ENCODE measurements at regions not wholly inside any gene's neighbourhood (a gene's known extent, or its start where the extent isn't known, plus 50 kb on each side); places are given as distances from the start of the nearest gene placed in this dataset.
"Not testable (repeated sequence)": the region's sequence is repeated elsewhere in the genome, so short reads cannot be mapped to it uniquely, and the experiment has no call there.

DNA sequence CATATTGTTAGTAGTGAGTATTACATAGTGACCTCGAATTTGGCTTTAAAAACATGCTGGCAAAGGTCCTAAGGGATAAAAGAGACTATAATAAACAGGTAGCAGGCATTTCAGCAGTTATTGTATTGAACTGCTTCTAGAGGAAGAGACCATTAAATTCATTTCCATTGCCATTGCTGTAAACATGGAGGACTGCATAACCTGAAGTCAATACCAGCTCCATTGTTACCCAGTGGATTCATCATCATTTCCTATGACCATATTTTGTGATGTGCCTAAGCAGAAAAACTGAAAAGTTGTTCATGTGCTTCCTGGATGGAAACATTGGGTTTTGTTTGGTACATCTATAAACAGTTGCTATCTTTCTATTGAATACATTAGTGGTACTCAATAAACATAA, 482.5 kb upstream of the UBE2E2 start:
- no peak for DNase-seq

DNA sequence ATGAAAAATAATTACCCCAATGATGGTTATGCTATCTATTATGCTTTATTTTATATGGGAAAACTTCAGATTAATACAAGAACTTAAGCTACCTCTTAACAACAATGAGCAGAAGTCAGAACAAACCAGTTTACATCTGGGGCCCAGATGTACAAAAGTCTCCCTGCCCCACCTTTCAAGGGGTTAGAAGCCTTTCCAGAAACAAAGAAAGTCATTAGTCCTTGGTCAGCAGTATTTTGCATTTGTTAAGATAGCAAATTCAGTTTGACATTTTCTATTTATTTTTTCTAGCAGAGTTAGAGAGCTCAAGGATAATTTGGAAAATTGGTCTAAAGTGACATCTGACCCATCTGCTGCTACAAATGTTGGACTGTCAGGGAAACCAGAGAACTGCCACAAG, 478.7 kb upstream of the UBE2E2 start:
- no peak for DNase-seq

DNA sequence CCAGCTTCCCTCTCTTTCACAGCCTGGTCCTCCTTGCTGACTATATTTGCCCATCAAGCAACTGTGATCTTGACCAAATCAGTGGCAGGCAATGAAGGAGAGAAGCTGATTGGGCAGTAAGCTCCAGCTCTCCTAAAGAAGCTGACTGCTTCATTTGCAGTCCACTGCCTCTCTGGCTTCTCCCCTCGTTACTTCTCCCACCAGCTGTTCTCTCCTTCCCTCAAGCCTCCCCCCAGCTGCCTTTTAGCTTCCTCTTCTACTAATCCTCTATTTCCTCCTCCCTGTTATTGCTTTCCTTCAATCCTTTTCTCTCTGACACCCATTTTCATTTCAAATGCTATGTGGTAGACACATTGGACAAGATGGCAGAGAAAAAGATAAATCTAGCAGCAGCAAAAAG, 474.7 kb upstream of the UBE2E2 start:
- no peak for DNase-seq

DNA sequence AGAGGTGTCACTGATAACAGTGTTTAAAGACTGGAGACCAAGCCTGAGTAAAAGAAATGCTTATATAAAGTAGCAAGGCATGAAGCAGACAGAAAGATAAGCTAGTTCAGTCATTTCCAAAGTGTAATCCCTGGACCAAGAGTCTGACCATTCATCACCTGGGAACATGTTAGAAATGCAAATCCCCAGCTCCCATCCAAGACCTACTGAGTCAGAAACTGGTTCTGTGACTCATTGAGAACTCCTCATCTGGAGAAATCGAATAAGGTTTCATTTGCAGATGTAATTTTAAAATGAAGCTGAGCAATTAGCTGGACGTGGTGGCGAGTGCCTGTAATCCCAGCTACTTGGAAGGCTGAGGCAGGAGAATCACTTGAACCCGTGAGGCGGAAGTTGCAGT, 473.9 kb upstream of the UBE2E2 start:
- no peak for DNase-seq

DNA sequence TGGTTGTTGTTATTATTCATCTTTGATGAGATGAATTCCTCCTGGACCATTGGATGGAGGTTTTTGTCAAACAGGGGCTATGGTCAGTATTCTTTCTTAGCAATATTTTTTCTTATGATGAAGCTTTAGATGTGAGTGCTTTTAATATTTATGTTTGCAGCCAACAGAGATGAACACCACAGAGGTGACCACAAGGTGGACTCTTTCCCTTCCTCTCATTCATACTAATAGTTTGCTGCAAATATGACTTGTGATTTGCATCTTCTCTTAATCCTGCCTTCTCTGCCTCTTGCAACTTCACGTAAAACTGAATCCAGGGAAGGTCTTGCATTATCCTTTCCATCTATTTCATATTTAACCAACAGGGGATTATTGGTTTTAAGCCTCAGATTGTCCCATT, 473.1 kb upstream of the UBE2E2 start:
- DNase-seq, result no peak

DNA sequence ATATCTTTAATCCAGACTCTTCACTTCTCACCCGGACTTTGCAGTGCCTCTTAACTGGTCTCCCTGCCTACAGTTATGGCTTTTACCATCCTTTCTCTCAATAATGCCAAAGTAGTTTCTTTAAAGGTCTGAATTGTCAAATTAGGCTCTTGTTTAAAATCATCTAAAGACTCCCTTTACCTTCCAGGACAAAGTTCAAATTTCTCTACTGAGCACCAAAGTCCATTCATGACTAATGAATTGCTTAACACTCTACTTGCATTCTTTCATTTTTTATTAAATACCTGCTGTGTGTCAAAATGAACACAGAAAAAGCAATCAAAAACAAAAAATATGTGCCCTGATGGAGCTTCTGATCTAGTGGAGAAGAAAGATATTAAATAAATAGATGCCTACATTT, 472.4 kb upstream of the UBE2E2 start:
- DNase-seq, result no peak

DNA sequence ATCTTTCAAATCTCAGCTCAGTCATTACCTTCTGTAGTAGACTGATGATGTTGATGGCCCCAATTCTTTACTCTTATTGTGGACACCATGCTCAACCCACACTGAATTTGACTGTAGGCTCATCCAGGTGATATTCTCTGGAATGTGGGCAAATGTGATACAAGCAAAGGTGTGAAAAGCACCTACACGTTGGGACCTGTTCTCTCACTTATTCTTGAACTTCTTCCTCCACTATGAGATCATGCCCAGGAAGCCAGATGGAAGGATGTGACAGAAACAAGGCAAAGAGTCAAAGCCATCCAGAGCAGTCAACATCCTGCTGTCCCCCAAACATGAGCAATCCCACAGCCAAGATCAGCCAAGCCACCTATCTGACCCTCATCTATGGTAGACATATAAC, 471.2 kb upstream of the UBE2E2 start:
- DNase-seq, result no peak

DNA sequence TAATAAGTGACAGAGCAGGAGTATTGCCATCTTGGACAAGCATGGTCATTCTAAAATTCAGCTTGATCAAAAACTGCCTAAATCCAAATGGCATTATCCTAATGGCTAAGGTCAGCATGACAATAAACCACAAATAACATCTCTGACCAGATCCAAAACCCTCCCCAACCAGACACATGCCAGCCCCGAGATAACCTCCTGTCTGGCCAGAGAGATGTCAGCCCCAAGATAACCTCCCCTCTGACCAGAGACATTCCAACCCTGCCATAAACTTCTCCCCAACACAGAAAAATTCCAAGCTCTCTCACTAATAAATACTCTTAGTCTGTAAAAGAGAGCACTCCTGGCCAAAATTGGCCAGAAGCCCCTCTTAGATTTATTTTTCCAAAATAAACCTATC, 470.5 kb upstream of the UBE2E2 start:
- no peak for DNase-seq

DNA sequence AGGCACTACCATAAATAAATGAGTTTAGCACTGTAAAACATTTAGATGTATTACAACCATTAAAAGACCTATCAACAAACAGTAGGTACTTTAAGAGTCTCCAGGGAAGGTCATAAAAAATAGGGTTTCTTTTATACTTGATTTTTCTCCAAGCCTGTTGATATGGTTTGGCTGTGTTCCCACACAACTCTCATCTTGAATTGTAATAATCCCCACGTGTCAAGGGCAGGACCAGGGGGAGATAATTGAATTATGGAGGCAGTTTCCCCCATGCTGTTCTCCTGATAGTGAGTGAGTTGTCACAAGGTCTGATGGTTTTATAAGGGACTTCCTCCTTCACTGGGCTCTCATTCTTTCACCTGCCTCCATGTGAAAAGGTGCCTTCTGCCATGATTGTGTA, 468.9 kb upstream of the UBE2E2 start:
- DNase-seq, result no peak

DNA sequence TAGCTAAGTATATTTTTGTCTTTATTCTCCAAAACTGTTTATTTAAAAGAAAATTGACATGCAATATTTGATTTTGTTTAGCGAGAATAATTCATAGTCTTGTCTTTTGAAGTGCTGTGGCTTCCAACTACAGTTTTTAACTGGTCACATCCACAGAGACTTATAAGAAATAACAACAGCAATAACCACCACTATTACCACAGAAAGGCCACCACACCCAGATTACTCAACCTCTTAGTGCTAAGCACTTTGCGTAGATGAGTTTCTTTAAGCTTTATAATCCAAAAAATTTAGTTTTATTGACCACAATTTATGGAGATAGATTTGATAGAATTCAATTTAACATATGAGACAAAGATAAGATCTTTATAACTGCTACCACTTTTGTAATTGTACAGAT, 468.4 kb upstream of the UBE2E2 start:
- DNase-seq, result no peak

DNA sequence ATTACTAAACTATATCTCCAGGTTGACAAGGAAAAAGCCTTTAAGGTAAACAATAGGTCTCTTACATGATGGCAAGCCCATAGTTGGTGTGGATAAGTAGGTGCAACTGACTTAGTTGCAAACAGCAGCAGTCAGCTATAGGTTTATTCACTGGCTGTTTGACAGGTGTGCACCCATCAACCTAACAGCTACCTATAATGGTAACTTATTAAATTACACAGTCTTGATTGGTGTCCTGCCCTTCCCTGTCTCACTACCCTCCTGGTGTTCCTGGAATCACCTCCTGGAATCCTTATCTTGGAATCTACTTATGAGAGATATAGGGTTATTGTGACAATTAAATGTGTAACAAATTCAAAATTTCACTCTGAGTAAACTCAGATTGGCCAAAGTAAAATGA, 467.8 kb upstream of the UBE2E2 start:
- DNase-seq, result no peak

DNA sequence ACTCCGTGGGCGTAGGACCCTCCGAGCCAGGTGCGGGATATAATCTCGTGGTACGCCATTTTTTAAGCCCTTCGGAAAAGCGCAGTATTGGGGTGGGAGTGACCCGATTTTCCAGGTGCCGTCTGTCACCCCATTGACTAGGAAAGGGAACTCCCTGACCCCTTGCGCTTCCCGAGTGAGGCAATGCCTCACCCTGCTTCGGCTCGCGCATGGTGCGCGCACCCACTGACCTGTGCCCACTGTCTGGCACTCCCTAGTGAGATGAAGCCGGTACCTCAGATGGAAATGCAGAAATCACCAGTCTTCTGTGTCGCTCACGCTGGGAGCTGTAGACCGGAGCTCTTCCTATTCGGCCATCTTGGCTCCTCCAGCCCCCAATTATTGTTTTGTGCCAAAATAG, 459.7 kb upstream of the UBE2E2 start:
- DNase-seq, result not testable (repeated sequence)

DNA sequence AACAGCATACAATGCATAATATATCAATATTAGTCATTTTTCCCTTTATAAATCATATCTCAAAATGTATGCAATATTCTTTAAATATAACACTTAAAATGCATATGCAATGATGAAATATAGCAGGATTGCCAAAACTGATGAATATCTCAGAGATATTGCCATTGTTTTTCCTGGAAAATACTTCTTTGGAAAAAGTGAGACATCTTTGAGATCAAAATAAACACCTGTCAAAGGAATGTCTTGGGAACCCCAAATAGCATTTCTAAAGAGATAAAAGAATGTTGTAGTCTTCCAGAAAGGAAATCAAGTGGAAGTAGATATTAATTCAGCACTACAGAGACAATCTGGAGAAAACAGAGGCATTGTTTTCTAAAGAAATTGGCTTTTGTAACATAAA, 457.8 kb upstream of the UBE2E2 start:
- DNase-seq, result no peak

DNA sequence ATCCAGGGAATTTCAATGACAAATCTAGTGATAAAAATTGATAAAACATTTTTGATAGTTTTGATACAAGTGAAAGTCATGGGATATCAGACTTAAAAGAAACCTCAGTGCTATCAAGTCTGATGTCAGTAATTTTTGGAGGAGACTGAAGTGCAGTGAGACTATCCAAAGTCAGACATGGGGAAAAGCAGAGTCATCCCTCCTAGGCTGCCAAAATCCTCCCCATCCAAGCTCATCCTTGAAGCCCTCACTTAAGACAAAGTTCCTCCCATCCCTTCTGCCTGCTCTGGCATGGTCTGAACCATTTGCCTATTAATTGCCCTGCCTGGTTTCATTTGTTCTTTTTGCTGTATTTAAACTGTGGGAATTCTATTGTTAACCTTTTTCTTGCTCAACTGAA, 456.9 kb upstream of the UBE2E2 start:
- no peak for DNase-seq

DNA sequence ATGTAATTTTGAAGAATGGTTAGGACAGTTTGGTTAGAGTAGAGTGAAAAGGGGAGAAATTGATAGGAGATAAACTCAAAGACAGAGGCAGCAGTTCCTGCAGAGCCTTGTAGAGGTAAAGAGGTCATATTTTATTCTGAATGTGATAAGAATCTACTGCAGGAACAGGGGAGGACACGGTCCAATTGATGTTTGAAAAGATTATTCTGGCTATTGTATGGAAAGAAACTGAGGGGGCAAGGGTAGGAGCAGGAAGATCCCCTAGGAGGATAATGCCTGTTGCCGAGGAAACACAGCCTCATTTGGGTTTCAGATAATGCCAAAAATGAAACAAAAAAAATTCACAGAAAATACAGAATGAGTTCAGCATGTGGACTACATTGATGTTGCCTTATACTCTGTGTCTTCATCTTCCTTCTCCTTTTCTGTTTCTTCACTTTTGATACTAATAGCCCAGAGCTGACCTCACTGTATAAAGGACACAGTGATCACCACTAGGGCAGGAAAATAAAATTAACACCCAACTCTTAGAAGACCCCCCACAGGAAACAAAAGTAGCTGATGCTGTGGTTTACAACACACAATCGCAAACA, 454.6 kb upstream of the UBE2E2 start:
- DNase-seq, result no peak

DNA sequence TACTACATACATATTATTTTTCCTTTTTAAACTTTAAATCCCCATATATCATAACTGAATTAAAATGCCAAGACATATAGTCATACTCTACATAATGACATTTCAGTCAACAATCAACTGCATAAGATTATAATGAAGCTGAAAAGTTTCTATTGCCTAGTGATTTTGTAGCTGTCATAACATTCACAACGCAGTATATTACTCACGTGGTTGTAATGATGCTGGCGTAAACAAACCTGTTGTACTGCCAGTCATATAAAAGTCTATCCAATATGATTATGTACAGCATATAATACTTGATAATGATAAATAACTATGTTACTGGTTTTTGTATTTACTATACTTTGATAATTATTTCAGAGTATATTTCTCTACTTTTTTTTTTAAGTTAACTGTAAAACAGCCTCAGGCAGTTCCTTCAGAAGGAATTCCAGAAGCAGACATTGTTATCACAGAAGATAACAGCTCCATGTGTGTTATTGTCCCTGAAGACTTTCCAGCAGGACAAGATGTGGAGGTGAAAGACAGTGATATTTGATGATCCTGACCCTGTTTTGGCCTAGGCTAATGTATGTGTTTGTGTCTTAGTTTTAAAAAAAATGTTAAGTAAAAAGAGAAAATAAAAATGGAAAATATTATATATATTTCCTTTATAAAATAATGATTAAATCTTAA, 443.4 kb upstream of the UBE2E2 start:
- DNase-seq, result no peak

DNA sequence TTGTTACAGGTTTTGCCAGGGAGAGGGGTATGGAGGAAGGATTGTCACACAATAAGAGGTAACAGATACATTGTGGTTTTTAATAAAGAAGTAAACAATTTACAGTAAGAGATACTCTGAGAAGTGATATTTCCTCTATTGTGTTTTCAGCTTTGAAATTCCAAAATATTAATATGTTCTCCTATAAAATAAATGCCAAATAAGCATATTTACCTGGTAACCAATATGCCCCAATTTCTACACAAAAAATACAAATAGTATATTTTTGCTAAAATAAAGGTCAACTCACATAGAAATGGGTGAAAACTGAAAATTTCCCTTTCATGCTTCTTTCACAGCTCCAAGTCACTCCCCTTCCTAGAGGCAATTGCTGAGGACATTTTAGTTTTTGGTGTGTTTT, 437.4 kb upstream of the UBE2E2 start:
- DNase-seq, result no peak

DNA sequence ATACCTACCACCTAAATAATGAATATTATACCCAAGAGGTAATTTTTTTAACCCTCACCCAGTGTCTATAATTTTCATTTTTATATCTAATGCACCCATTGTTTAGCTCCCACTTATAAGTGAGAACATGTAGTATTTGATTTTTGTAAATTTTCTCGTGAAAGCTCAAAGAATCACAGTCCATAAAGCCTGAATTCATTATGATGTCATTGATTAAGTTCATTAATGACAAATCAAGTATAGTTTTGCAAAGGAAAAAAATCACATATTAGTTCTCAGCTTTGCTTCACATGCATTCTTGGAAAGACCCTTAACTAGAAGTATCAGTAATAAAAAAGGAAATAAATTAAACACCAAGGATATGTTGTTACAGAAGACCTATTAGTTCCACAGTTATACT, 425.3 kb upstream of the UBE2E2 start:
- DNase-seq, result no peak

DNA sequence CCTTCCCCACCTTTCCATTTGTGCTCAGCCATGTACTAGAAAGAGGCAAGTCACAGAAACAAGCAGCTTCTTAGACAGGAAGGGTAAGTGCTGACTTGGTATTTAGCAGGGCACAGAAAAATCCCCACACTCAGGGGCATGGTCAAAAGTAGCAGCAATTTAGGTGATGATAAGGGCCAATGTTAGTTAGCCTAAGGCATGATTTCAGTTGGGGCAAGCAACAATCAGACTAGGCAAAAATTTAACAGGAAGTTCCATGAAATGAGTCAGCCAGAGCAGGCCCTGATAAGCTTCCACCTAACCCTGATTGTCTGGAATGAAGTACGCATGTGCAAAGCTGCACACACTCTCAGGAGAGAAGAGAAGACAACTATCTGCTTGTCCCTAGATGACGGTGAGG, 423.4 kb upstream of the UBE2E2 start:
- DNase-seq, result no peak

DNA sequence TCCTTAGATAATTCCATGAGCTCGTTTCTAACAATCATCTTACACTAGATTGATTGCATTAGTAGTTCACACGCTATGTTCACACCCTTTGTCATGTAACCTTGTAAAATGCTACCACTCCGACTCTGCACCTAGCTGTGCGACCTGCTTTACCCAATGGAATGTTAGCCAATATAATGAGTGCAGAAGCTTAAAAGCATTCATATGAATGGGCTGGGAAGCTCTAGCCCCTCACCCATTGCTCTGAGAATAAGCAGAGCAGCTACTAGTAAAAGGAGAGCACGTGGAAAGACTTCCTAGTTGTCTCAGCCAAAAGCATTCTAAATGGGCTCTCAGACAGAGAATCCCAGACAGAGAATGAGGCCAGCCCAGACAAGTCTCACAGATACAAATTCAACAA, 410.6 kb upstream of the UBE2E2 start:
- DNase-seq, result no peak

DNA sequence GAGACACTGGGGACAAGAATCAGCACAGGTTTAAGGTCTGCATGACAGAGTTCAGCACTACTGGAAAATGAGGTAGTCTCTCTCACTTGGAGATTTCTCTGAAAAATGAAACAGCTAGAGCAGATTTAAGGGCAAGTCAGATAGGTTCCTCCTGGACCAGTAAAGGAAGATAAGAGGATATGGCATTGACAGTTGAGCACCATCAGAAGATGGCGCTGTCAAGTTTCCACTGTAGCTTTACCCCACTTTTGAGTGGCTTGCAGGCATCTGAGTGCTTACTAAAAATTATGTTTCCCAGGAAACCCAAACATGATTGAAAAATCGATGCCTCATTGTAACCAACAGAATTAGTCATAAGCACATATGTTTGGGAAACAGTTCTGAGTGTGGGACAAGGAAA, 407.2 kb upstream of the UBE2E2 start:
- no peak for DNase-seq

DNA sequence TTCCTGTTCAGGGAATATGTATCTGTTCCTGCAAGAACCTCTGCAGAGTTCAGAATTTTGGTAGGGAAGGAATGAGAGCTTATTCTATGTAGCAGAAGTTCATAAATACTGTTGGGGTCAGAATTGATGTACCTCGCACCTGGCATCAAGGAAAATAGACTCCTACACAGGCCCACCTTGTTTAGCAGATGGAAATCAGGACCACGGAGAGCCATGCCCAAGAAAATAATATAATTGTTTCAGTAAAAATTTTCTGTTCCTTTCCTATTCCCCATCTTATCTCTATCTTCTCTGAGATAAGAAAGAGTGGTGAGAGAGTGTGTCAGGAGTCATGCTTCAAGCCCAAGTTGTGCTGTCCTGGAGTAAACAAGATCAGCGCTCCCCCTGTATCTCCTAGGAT, 404.7 kb upstream of the UBE2E2 start:
- DNase-seq, result no peak

DNA sequence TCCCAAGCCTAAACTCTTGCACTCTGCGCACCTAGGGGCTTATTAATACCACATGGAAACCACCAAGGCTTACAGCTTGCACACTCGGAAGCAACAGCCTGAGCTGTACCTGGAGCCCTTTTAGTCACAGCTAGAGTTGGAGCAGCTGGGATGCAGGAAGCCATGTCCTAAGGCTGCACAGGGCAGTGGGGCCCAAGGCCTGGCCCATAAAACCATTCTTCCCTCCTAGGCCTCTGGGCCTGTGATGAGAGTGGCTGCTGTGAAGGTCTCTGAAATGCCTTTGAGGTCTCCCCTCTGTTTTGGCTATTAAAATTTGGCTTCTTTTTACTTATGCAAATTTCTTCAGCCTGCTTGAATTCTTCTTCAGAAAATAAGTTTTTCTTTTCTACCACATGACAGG, 383.9 kb upstream of the UBE2E2 start:
- no peak for DNase-seq

DNA sequence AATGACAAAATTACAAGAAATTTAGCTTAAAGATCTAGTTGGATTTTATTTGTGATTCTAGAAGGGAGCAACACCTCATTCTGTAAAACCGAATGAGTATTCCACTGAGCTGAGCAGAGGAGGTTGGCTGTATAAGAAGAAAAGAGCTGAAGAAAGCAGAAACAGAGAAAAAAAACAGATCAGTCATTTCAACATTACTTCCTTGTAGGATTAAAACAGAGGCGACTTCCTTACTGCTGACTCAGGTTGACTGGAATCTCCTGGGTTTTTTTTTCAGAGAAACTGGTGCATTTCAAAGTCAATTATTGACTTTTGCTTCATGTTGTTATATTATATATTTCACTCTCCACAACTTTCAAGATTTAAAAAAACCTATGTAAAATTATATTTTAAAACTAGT, 368.1 kb upstream of the UBE2E2 start:
- DNase-seq, result peak; percentile 3 to 5

DNA sequence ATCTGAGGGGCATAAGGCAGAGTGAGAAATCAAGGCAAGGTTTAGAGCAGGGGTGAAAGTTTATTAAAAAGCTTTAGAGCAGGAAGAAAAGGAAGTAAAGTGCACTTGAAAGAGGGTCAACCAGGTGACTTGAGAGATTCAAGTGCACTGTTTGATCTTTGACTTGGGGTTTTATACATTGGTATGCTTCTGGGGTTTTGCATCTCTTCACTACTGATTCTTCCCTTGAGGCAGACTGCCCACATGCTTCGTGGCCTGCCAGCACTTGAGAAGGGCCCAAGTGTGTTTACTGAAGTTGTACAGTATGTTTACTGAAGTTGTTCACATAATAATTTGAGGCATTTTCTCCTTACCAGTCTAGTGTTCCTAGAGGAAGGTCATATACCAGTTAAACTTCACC, 367.0 kb upstream of the UBE2E2 start:
- DNase-seq, result no peak

DNA sequence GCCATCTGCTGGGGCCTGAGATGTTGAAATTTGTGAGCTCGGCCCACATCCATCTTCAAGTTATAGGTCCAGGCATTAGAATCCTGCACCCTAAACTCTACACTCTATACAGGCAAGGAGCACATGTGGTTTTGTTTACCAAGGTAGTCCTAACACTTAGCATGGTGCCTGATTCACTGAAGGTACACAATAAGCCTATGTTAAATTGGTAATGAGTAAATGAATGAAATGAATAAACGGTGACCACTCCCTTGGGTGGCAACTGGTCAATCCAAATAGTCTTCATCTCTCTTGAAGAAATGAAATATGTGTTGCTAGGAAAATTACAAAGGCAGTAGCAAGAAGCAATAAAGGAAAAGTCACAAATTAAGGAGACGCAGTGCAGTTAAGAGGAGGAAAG, 359.3 kb upstream of the UBE2E2 start:
- no peak for DNase-seq
